Upper lobe of left lung (tissue), 4 donors: ENCODE measurements at regions not wholly inside any gene's neighbourhood (a gene's known extent, or its start where the extent isn't known, plus 50 kb on each side); places are given as distances from the start of the nearest gene placed in this dataset.

ENCODE experiments used
- EP300 ChIP-seq, 4 donors: sonication (generic); formaldehyde crosslinking; IDR thresholded peaks; one replicate each; pipeline ENCODE4 v1.5.1; 2017; ENCODE audit warnings: antibody characterized with exemption in 4 of 4, control low read depth in 2 of 4
- POLR2A ChIP-seq, 4 donors: fragments of 450-650 bp; IDR thresholded peaks; one replicate each; pipeline ENCODE4 v1.5.1; 2016 to 2017; ENCODE audit warnings: antibody characterized with exemption in 4 of 4, mild to moderate bottlenecking in 2 of 4

DNA sequence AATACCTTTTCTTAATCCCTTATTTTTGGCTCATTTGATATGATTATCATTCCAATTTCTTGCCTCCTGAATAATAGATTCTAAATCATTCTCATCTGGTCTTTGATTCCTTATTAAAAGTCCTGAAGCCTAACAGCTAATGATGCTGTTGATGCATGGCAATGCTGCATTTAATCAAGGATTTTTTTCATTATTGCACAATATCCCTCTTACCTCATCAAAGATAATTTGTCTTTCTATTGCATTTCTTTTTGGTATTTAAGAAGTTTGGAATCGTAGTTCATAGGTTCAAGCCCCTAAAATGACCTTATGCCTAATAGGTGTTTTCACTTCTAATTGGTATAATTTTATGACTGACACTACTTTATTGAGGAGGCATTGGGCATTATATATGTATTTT, 648.2 kb upstream of the STXBP6 start:
- no peak for TF ChIP-seq EP300 (IDR thresholded peaks at IDR 0.05)
- no peak for TF ChIP-seq POLR2A (IDR thresholded peaks at IDR 0.05)
